PC-3 (cell line): ENCODE measurements at regions not wholly inside any gene's neighbourhood (a gene's known extent, or its start where the extent isn't known, plus 50 kb on each side); places are given as distances from the start of the nearest gene placed in this dataset.

Experiments
- CTCF ChIP-seq: fragments of 300-600 bp; sonication (generic); conservative IDR thresholded peaks from 2 replicates; pipeline ENCODE4 v1.5.1; 2017; ENCODE audit warnings: antibody characterized with exemption, low read depth, mild to moderate bottlenecking, low read length
- EZH2 ChIP-seq: fragments of 300-600 bp; sonication (generic); IDR thresholded peaks from one replicate; pipeline ENCODE4 v1.6.1; 2017; ENCODE audit warnings: antibody characterized with exemption, mild to moderate bottlenecking, low read length; ENCODE audit not compliant: unreplicated experiment

GRCh38 chrX:74238771-74239170 lies 65.2 kb upstream of the ZCCHC13 start:
- TF ChIP-seq CTCF: no peak
- no peak for TF ChIP-seq EZH2
